ENCODE measurements at regions not wholly inside any gene's neighbourhood (a gene's known extent, or its start where the extent isn't known, plus 50 kb on each side); places are given as distances from the start of the nearest gene placed in this dataset.

DNA sequence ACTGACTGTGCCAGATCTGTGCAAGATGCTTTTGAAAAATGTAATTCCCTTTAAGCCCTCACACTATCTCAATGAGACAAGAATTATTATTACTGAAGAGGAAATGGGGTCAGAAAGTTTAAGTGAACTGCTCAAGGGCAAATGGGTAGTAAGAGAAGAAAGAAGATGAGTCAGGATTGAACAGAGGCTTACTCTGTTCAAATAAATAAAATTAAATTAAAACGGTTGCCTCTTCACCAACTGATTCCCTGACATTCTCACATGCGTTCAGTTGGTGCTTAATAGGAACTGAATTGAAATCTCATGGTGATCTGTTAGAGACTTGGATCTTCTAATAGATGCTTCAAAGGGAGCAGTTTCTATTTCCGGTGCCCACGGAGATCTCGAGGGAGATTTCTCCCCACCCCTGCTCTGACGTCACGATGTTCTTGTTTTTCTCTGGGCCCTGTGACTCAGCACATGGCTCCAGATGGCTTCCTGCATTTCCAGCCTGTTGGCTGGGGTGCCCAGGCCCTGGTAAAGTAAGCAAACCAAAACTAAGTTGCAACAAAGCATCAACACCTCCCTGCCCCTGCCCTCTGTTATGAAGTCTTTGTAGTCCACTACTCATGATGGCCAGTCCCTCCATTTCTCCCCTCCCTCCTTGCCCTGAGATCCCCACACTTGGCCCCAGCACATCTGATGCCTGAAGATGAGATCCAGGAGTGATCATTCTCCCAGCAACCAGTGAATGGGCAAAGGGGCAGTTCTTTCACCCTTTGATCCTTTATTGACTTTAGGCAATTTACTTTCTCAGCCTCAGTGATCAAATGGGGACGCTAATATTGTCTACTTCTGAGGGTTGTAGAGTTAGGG lies 106.1 kb upstream of the CPEB4 start (continued):
- TF ChIP-seq, protein P1, sequence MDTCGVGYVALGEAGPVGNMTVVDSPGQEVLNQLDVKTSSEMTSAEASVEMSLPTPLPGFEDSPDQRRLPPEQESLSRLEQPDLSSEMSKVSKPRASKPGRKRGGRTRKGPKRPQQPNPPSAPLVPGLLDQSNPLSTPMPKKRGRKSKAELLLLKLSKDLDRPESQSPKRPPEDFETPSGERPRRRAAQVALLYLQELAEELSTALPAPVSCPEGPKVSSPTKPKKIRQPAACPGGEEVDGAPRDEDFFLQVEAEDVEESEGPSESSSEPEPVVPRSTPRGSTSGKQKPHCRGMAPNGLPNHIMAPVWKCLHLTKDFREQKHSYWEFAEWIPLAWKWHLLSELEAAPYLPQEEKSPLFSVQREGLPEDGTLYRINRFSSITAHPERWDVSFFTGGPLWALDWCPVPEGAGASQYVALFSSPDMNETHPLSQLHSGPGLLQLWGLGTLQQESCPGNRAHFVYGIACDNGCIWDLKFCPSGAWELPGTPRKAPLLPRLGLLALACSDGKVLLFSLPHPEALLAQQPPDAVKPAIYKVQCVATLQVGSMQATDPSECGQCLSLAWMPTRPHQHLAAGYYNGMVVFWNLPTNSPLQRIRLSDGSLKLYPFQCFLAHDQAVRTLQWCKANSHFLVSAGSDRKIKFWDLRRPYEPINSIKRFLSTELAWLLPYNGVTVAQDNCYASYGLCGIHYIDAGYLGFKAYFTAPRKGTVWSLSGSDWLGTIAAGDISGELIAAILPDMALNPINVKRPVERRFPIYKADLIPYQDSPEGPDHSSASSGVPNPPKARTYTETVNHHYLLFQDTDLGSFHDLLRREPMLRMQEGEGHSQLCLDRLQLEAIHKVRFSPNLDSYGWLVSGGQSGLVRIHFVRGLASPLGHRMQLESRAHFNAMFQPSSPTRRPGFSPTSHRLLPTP (IDR thresholded peaks at IDR 0.05; ENCODE audit: borderline replicate concordance, extremely low read depth, insufficient read length) = no peak
- TF ChIP-seq GATAD2B (IDR thresholded peaks at IDR 0.05; ENCODE audit: borderline replicate concordance) (peak; percentile 59; the same call in 1 of the 2 replicates), GATAD2A (IDR thresholded peaks at IDR 0.05) (peak; percentile 71), ZNF23 (CRISPR knock-in tag; IDR thresholded peaks at IDR 0.05) (no peak), KLF13 (tag; IDR thresholded peaks at IDR 0.05; ENCODE audit: borderline replicate concordance, low read depth) (0 out of 2 replicates have a peak, but pooled peaks have one; percentile 52), RBM15 (IDR thresholded peaks at IDR 0.05; ENCODE audit: insufficient read depth, low read length) (no peak), MAFK (IDR thresholded peaks at IDR 0.05; ENCODE audit: low read length) (peak; percentile 76), ZNF408 (CRISPR knock-in tag; IDR thresholded peaks at IDR 0.05; ENCODE audit: low read depth) (no peak), FOXM1 (IDR thresholded peaks at IDR 0.05; ENCODE audit: low read depth) (no peak), FOXM1 (CRISPR knock-in tag; IDR thresholded peaks at IDR 0.05; ENCODE audit: low read depth) (no peak), NR2C1 (IDR thresholded peaks at IDR 0.05) (no peak), NR2C1 (tag; IDR thresholded peaks at IDR 0.05) (no peak; the same call in 1 of the 2 replicates), SMARCA4 (IDR thresholded peaks at IDR 0.05) (peak; percentile 34; the same call in 1 of the 2 replicates), CBX5 (IDR thresholded peaks at IDR 0.05; ENCODE audit: borderline replicate concordance, low read depth) (no peak), ELF1 (tag; IDR thresholded peaks at IDR 0.05) (peak; percentile 73), POU5F1 (IDR thresholded peaks at IDR 0.05; ENCODE audit: borderline replicate concordance, low read depth, low read length, partially characterized antibody) (no peak), NFXL1 (CRISPR knock-in tag; IDR thresholded peaks at IDR 0.05) (no peak), FOXP1 (CRISPR knock-in tag; IDR thresholded peaks at IDR 0.05) (no peak)
- TF ChIP-seq, protein P2, sequence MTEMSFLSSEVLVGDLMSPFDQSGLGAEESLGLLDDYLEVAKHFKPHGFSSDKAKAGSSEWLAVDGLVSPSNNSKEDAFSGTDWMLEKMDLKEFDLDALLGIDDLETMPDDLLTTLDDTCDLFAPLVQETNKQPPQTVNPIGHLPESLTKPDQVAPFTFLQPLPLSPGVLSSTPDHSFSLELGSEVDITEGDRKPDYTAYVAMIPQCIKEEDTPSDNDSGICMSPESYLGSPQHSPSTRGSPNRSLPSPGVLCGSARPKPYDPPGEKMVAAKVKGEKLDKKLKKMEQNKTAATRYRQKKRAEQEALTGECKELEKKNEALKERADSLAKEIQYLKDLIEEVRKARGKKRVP (CRISPR knock-in tag; IDR thresholded peaks at IDR 0.05) = no peak
- TF ChIP-seq, protein P3, sequence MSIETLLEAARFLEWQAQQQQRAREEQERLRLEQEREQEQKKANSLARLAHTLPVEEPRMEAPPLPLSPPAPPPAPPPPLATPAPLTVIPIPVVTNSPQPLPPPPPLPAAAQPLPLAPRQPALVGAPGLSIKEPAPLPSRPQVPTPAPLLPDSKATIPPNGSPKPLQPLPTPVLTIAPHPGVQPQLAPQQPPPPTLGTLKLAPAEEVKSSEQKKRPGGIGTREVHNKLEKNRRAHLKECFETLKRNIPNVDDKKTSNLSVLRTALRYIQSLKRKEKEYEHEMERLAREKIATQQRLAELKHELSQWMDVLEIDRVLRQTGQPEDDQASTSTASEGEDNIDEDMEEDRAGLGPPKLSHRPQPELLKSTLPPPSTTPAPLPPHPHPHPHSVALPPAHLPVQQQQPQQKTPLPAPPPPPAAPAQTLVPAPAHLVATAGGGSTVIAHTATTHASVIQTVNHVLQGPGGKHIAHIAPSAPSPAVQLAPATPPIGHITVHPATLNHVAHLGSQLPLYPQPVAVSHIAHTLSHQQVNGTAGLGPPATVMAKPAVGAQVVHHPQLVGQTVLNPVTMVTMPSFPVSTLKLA (conservative IDR thresholded peaks at IDR 0.05) = peak in 1 of 2 experiments; percentile 56; a peak in 1 of 4 replicates

All from K562 (cell line).